Astrocyte (in vitro differentiated cells and primary cell): ENCODE measurements at regions not wholly inside any gene's neighbourhood (a gene's known extent, or its start where the extent isn't known, plus 50 kb on each side); places are given as distances from the start of the nearest gene placed in this dataset.

Experiments used
- CTCF ChIP-seq: IDR thresholded peaks from 2 replicates; pipeline ENCODE4 v1.5.1; 2011; ENCODE audit warnings: low read depth, mild to moderate bottlenecking, inconsistent platforms, low read length, moderate library complexity; ENCODE audit not compliant: insufficient read depth
- EZH2 ChIP-seq: IDR thresholded peaks from 2 replicates; pipeline ENCODE4 v1.6.1; 2012; ENCODE audit warnings: mild to moderate bottlenecking, low read length, inconsistent platforms; ENCODE audit not compliant: insufficient read depth

GRCh38 chr16:64693946-64694345 lies 427.9 kb downstream of the CDH11 start:
- TF ChIP-seq CTCF = no peak
- no peak for TF ChIP-seq EZH2
